GM21390 (cell line): ENCODE measurements at regions not wholly inside any gene's neighbourhood (a gene's known extent, or its start where the extent isn't known, plus 50 kb on each side); places are given as distances from the start of the nearest gene placed in this dataset.

Experiments
- ATAC-seq: cut with Tn5 transposase; IDR thresholded peaks from one replicate; pipeline ENCODE4 v1.9.1; 2021; ENCODE audit not compliant: unreplicated experiment

DNA sequence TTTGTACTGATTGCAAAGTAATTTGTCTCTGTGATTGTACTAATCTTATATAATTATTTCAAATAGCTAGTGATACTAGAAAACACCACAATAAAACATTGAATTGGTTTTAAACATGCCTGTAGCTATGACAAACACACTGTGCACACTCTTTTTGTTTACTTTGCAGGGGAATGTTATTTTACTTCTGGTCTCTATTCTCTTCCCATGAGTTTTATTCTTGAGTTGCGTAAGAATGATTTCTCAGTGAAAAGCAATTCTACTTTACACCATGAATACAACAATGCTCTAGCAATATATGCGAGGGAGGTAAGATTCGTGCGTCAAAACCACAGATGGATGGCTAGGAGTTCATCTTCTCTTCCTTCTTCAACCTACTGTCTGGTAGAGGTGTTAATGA is 68.4 kb upstream of the PHACTR1 start:
- no peak for ATAC-seq

DNA sequence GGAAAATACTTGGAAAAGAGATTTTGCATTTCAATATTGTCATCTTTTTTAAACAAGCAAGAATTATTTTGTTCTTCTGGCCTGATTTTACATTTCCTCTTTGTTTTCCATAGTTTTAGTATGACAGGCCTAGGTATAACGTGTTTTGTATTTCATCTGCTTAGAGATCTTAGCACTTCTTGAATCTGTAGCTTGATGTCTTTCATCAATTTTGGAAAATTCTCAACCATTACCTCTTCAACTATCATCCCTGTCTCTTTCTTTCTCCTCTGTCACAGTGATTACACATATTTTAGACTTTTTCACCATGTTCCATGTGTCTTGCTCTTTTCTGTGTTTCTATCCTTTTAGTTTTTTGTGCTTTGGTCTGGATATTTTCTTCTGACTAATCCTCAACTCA is 67.2 kb upstream of the PHACTR1 start:
- ATAC-seq: no peak

DNA sequence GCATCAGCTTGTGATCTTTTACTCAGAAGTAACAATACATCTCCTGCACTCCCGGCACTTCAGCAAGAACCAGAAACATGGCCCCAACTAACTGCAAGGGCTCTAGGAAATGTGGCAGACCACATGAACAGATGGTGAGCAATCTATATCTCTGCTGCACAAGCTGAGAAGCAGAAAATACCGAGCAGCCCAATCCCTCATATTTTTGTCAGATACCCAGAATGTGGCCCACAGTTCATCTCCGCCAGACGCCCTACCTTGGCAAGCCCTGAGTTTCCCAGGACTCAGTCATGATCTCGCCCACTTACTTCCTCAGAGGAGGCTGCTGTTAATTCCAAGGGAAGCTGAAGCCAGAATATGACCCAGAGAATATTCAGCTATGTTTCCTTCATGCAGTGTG is 63.1 kb upstream of the PHACTR1 start:
- no peak for ATAC-seq

DNA sequence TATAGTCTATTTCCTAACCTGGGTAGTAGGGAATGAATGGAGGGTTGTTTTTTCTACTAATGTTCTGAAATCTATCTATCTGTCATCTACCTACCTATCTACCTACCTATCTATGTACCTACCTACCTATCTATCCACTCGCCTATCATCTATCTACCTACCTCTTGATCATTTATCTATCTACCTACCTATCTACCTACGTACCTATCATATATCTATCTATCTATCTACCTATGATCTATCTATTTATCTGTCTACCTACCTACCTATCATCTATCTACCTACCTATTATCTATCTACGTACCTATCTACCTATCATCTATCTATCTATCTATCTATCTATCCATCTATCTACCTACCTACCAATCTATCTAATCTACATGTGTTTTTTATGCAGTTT is 62.5 kb upstream of the PHACTR1 start:
- no peak for ATAC-seq

DNA sequence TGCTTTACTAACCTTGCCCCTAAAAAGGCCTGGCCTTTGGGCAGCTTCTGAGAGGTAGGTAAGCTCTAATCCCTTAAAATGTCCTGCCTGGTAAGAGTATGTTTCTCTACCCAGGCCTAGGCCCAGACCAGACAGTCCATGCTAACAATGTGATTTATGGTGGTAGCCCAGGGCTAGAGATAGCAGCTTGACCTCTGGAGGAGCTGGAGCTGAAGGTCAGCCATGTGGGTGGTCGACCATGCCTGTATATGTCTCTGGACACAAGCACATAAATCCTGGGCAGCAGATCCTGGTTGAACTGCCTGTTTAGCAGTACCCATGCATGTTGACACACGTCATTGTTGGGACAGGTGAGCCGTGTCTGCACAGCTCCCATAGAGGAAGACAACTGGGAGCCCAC is 62.1 kb upstream of the PHACTR1 start:
- no peak for ATAC-seq

DNA sequence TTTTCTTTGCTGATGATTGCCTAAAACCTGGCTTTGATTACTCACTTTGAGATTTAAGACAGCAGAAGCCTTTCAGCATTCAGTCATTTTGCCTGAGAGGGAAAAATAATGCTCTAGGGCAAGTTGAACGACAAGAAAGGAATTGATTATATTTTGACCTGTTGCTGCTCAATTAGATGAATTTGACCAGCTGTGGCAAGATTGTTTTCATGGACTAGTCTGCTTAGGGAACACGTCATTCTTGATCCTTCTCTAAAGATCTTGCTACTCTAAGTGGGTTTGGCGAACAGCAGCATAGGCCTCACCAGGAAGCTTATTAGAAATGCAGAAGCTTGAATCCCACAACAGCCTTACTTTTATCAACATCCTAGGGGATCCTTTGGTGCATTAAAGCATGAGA is 59.7 kb upstream of the PHACTR1 start:
- no peak for ATAC-seq

DNA sequence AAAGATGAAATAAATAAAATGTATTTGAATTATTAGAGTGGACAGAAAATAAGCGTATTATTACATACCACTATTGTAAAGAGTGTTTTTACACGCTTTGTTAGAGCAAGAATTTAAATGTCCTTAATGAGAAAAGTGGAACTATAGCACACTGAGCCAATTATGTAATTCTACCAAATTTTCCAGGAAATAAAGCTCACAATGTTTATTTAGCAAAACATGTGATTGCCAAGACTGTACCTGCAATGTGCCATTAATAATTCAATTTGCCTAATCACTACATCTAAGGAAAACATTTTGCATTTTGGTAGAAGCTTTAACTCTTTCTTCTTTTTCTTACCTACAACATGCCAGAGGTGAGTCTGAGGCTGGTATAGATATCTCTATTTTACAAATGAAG is 58.7 kb upstream of the PHACTR1 start:
- no peak for ATAC-seq

DNA sequence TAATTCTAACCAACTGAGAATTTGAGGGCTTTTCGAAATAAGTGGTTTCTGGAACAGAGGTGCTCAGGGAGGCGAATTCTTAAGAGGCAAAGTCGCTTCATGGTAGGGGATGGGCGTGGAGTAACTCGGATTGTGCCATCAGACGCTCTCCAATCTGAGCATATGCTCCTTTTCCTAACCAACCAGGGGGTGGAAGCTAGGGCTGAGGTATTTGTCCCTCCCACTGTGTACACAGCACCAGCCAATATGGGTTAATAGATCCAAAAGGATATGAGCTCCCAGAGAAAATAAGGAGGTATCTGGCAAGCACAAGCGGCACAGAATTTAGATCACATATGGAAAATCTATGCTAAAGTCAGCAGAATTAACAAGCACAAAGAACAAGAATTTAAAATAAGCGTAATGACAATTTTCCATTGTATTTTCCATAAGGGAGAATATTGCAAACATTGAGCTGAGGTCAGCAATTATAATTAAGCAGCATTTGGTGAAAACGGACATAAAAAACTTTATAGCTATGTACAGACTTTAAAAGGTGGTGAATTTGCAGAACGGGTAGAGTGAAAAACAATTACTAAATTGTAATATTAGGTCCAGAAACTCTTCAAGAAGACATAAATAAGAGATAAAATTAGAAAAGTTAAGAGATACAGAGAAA is 55.0 kb upstream of the PHACTR1 start:
- ATAC-seq: no peak
